ENCODE measurements at regions not wholly inside any gene's neighbourhood (a gene's known extent, or its start where the extent isn't known, plus 50 kb on each side); places are given as distances from the start of the nearest gene placed in this dataset.

- TF ChIP-seq POLR2AphosphoS5 (IDR thresholded peaks at IDR 0.05; ENCODE audit: low read depth) (no peak), CTCF (conservative IDR thresholded peaks at IDR 0.05; ENCODE audit: low read depth in 2 of 2) (no peak), REST (IDR thresholded peaks at IDR 0.05; ENCODE audit: unreplicated experiment) (no peak), CREB1 (CRISPR knock-in tag; IDR thresholded peaks at IDR 0.05; ENCODE audit: low read depth) (no peak), EZH2 (IDR thresholded peaks at IDR 0.05; ENCODE audit: low read depth, unreplicated experiment) (no peak), EZH2phosphoT487 (IDR thresholded peaks at IDR 0.05; ENCODE audit: unreplicated experiment) (no peak)
Measured at GRCh38 chr12:125201090-125201489, 135.9 kb downstream of the AACS start.
